M059J (cell line): ENCODE measurements at regions not wholly inside any gene's neighbourhood (a gene's known extent, or its start where the extent isn't known, plus 50 kb on each side); places are given as distances from the start of the nearest gene placed in this dataset.
"Not testable (repeated sequence)": the region's sequence is repeated elsewhere in the genome, so short reads cannot be mapped to it uniquely, and the experiment has no call there.

Source experiments
- DNase-seq: peaks from one replicate; pipeline ENCODE4 v3.0.0-alpha.2; 2012; ENCODE audit warnings: low read depth

- no peak for DNase-seq
These were observed 488.7 kb upstream of the SLC39A10 start for GRCh38 chr2:195168369-195168768.

- DNase-seq: no peak
These were observed 492.1 kb upstream of the SLC39A10 start for GRCh38 chr2:195164930-195165329.

- DNase-seq: no peak
These were observed 494.1 kb upstream of the SLC39A10 start for GRCh38 chr2:195162918-195163317.

DNA sequence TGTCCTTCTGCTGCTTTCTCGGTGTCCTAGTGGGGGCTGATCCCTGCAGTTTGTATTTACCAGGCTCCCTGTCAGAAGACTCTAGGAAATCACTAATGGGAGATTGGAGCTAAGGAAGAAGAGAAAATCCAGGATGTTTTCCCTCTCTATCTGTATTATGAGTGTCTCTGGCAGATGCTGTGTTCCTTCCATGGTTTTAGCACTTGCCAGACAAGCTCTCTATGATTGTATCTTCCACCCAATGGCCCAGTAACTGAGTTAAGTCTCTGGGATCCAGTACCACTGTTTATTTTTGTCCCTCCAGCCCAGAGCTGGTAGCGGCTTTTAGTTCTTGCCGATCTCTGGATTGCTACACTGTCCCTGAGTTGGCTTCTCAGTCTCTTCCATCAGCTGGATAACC lies 494.8 kb upstream of the SLC39A10 start:
- no peak for DNase-seq

DNA sequence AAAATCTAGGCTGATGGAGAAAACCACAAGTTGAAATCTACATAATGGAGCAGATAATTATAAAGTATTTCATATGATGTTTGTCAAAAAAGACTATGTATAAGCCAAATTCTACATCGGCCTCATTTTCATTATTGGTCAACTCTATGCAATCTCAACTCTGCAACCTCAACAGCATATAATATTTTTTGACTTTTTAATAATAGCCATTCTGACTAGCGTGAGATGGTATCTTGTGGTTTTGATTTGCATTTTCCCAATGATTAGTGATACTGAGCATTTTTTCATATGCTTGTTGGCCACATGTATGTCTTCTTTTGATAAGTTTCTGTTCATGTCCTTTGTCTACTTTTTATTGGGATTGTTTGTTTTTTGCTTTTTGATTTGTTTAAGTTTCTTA lies 496.1 kb upstream of the SLC39A10 start:
- DNase-seq: no peak

GRCh38 chr2:195151711-195152110 lies 505.3 kb upstream of the SLC39A10 start:
- DNase-seq: no peak

DNA sequence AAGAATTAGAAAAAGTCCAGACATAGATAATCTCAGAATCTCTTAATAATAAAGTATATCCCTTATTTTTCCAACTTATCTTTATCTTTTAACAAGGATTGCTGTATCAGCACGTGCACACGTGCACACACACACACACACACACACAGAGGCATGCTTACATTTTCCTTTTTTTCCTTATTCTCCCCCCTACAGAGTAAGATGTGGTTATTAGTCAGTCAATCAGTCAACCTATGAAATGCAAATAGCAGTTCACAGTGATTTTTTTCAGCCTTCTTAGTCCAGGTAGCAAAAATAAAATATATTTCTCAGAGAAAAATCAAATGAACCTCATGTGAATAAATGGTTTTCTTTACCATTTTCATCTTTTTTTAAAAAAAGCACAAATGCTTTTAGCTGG lies 506.2 kb upstream of the SLC39A10 start:
- DNase-seq: no peak

GRCh38 chr2:195148004-195148403 lies 509.0 kb upstream of the SLC39A10 start:
- no peak for DNase-seq

DNA sequence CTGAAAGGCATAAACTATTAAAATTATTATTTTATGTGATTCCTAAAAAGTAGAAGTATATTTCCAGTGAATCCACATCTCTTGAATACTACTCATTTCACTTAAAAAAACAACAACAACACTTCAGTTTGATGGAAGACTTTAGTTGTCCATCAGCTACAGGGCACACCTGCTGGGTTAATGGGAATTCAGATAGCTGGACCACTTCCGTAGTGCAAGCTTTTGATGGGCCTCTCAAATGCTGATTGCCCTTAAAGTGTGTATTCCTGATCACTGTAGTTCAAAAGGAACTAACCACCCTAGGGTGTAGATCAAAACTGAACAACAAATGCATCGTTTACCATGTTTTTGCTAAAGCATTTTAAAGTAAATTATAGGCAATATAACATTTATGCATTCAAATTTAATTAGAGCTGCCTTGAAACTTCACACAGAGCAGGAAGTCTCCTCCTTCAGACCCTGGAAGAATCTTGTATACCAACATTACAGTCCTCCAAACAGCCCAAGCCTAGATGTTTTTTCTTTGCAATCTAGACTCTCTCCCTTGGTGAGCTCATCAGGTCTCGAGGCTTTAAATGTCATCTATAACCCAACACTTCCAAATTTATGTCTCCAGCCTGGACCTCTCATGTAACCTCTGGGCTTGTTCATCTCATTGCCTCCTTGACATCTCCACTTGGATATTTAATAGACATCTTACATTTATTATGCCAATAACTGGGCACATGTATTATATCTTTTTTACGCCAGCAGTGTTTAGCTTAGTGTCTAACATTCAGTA lies 510.1 kb upstream of the SLC39A10 start:
- DNase-seq: no peak

- DNase-seq: no peak
These were observed 518.6 kb upstream of the SLC39A10 start for GRCh38 chr2:195138435-195138834.

- DNase-seq: not testable (repeated sequence)
These were observed 531.1 kb upstream of the SLC39A10 start for GRCh38 chr2:195125889-195126288.

GRCh38 chr2:195124391-195125079 lies 532.5 kb upstream of the SLC39A10 start:
- DNase-seq: no peak

DNA sequence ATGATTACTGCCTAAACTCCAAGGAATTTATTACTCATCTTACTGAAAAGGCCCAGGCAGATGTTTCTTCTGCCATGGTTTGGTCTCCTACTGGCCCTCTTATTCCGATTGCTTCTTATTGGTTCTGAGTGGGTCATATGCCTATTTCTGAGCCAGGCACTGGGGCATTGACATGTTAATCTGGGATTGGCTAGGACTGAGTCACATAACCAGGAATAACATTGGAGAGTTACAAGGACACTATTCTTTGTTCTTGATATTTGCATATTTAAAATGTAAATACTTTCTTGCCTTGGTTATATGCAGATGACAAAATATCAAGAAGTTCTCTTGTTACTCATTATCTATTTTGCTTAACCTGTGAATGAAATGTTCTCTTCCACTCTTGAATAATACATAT lies 534.4 kb upstream of the SLC39A10 start:
- DNase-seq: no peak

- DNase-seq: no peak
These were observed 535.7 kb upstream of the SLC39A10 start for GRCh38 chr2:195121341-195121740.

- no peak for DNase-seq
These were observed 537.8 kb upstream of the SLC39A10 start for GRCh38 chr2:195119231-195119630.

DNA sequence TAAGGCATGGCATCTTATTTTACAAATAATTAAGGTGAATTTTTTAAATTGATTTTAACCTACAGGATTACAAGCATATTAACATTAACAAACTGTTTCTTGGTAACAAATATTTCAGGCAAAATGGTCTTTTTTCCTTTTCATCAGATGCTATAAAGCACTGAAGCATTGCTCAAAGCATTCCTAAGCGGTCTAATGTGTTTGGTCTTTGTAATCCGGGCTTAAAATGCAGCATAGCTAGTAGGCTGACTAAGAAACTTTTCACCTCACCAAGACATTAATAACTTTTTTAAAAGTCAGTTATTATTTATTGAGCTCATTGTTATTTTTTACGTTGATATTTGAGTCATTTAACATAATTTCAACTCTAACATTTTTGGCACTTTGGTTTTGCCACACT lies 538.8 kb upstream of the SLC39A10 start:
- DNase-seq: no peak

DNA sequence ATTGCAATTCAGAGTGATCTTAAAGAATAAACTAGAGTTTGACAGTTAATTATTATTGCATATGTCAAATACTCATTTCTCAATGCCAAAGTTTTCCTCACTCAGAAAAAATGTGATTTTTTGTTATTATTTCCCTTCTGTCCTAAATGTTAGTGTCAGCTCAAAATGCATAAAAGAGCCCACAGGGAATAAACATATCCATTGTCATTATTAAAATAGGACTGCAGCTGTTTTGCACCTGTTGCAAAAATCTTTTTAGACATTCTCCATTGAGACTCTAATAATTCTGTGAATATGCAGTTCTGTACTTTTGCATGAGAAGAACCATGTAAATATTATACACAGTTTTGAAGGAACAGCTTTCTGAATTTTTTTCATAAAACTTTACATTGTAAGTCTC lies 540.0 kb upstream of the SLC39A10 start:
- DNase-seq: no peak

GRCh38 chr2:195115738-195116137 lies 541.3 kb upstream of the SLC39A10 start:
- no peak for DNase-seq

- no peak for DNase-seq
These were observed 548.8 kb upstream of the SLC39A10 start for GRCh38 chr2:195108182-195108581.

GRCh38 chr2:195106681-195107380 lies 550.2 kb upstream of the SLC39A10 start:
- DNase-seq: no peak

GRCh38 chr2:195105581-195105980 lies 551.4 kb upstream of the SLC39A10 start:
- DNase-seq: no peak

DNA sequence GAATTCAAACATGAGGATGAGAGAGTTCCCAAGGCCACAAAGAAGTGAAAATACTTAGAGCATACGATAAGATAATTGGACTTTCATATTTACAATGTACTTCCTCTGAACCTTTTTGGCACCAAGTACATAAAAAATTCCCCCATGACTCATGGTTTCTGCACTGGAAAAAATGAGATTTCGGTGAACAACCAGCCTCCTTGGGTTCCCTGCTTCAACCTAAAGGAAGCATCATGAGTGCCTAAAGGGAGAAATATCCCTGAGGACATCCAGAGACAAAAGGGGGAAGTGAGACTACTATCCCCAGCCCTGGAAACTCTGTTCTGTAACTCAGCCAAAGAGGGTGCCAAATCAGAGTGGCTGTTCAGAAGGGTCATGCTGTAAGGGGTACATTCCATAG lies 562.7 kb upstream of the SLC39A10 start:
- DNase-seq: peak; percentile 37

DNA sequence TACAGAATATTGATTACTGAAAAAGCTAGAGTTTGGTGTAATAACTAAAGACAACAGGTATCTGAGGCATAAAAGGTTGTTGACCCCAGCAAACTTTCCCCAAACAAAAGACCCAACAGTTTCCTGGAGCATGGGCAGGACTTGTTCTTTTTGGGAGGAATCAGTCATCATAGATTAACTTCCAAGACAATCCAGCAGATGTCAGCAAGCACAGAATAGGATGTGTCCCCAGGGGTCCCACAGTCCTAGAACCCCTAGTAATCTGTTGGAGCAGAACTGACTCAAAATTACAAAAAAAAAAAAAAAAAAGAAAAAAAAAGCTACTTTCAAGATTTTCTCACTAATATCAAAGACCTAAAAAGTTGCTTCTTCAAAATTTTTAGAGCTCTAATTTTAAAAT lies 564.7 kb upstream of the SLC39A10 start:
- DNase-seq: no peak
